GM12865 (cell line): ENCODE measurements at regions not wholly inside any gene's neighbourhood (a gene's known extent, or its start where the extent isn't known, plus 50 kb on each side); places are given as distances from the start of the nearest gene placed in this dataset.

Source experiments
- DNase-seq: peaks from one replicate; pipeline ENCODE4 v3.0.0; 2010; ENCODE audit warnings: low read depth
- H3K4me3 ChIP-seq: 2 replicates; pipeline ENCODE4 v1.5.1; 2011; ENCODE audit warnings: mild to moderate bottlenecking, low read depth, low read length, control low read depth
- TF ChIP-seq, protein P1 (sequence below): IDR thresholded peaks from 2 replicates; pipeline ENCODE4 v1.5.1; 2011; ENCODE audit warnings: low read length, control low read depth, low read depth, inconsistent platforms; ENCODE audit not compliant: insufficient read depth; ENCODE audit errors: missing control alignments

DNA sequence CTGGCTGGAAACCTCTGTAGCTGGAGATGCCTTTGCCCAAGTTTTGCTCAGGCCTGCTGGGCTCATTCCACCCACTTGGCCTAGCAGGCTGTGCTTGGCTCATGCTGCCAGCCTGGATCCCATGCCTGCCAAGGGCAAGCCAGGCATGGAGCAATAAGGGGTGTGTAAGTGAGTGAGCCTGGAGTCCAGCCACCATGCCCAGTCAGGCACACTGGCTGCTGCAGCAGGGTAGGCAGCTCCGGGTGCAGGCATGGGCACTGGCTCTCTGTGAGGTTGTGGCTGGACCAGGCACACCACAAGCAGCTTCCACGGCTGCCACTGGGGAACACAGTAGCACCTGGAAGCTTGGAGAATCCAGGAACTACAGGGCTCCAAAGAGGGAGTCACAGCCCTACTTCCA, 147.7 kb upstream of the HS6ST1 start:
- DNase-seq: no peak
- H3K4me3 ChIP-seq: no peak overlapping the region
- TF ChIP-seq, protein P1, sequence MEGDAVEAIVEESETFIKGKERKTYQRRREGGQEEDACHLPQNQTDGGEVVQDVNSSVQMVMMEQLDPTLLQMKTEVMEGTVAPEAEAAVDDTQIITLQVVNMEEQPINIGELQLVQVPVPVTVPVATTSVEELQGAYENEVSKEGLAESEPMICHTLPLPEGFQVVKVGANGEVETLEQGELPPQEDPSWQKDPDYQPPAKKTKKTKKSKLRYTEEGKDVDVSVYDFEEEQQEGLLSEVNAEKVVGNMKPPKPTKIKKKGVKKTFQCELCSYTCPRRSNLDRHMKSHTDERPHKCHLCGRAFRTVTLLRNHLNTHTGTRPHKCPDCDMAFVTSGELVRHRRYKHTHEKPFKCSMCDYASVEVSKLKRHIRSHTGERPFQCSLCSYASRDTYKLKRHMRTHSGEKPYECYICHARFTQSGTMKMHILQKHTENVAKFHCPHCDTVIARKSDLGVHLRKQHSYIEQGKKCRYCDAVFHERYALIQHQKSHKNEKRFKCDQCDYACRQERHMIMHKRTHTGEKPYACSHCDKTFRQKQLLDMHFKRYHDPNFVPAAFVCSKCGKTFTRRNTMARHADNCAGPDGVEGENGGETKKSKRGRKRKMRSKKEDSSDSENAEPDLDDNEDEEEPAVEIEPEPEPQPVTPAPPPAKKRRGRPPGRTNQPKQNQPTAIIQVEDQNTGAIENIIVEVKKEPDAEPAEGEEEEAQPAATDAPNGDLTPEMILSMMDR: no peak

DNA sequence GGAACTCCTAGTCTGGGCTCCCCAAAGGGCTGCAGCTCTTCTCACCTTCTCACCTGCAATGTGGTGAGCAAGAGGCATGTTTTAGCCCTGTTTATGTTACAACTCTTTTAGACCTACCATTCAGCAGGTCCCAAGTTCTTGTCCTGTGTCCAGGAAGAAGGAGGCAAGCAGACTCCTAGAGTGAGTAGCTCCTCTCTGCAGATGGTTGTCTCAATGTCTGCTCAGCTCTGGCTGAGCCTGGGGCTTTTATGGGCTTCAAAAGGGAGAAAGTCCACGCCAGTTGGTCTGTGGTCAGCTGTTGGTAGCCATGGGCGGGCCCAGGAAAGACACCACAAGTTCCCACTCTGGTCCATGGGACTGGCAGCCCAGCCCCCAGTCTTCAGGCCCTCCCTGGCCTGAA, 148.1 kb upstream of the HS6ST1 start:
- TF ChIP-seq, protein P1: no peak
- no peak overlapping the region for H3K4me3 ChIP-seq
- DNase-seq: no peak

- no peak overlapping the region for H3K4me3 ChIP-seq
- no peak for DNase-seq
- TF ChIP-seq, protein P1: no peak
Measured at GRCh38 chr2:128467321-128467969, 148.8 kb upstream of the HS6ST1 start.

GRCh38 chr2:128468186-128468920, 149.7 kb upstream of the HS6ST1 start:
- no peak for DNase-seq
- TF ChIP-seq, protein P1: no peak
- H3K4me3 ChIP-seq: no peak overlapping the region

DNA sequence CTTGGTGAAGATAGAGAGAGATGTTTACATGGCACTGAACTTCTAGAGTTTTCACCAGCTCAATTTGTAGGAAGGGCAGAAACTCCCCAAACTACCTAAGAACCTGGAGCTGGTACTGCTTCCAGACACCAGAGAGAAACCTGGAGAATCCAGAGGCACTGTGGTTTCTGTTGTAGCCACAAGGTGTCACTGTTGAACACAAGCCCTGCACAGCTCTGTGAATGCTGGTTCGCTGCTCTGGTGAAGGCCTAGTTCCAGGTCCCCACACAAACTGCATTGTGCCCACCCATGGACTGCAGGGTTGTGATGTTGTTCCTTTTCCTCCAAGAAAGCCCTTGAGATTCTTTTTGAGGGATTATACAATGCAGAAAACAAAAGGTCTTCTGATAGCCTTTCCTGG, 150.5 kb upstream of the HS6ST1 start:
- no peak overlapping the region for H3K4me3 ChIP-seq
- no peak for DNase-seq
- TF ChIP-seq, protein P1: peak; percentile 32

DNA sequence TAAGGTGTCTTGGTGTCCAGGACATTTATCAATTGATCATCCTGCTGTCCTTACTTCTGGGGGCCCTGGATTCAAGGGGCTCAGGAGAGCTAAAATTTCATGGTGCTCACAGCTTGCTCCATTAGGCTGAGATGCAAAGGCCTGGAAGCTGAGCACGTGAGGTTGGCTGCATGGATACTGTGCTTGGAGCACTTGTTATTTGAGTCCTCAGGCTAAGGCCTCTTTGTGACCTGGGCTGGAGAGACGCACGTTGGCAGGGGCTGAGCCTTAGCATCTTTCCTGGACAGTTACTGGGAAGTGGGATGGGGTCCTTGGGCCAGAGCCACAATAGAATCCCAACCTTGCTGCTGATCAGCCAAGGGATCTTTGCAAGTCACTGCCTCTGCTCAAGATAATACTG, 151.2 kb upstream of the HS6ST1 start:
- no peak overlapping the region for H3K4me3 ChIP-seq
- DNase-seq: no peak
- TF ChIP-seq, protein P1: no peak
